ENCODE measurements at regions not wholly inside any gene's neighbourhood (a gene's known extent, or its start where the extent isn't known, plus 50 kb on each side); places are given as distances from the start of the nearest gene placed in this dataset.

GRCh38 chr9:109722007-109722406 lies 58.0 kb upstream of the PALM2AKAP2 start:
- no peak for ATAC-seq
- H3K27ac ChIP-seq, result no peak overlapping the region
- intact Hi-C loops (cut with DNase I; ENCODE audit: low total_unique reads) (no loop called here), in situ Hi-C loops (cut with MboI; ENCODE audit: low sequenced_read_pairs in 4 of 4) (no loop called here)
- H3K9me3 ChIP-seq, result no peaks in the 10 kb centered on the region
- H3K27me3 ChIP-seq, result no peaks in the 10 kb centered on the region
- H3K4me3 ChIP-seq, result no peak overlapping the region
- no peaks in the 10 kb centered on the region for H3K4me1 ChIP-seq
- no peak for DNase-seq
- TF ChIP-seq CTCF (IDR thresholded peaks at IDR 0.05 in 4 of 5, conservative IDR thresholded peaks at IDR 0.05 in 1 of 5) (no peak), POLR2A (IDR thresholded peaks at IDR 0.05) (no peak)
- no peaks in the 10 kb centered on the region for H3K36me3 ChIP-seq

- DNase-seq (no peak), ATAC-seq (no peak)
- Histone ChIP-seq H3K4me1 (no peaks in the 10 kb centered on the region), H3K9me3 (no peaks in the 10 kb centered on the region), H3K4me3 (no peak overlapping the region), H3K27ac (no peak overlapping the region), H3K36me3 (no peaks in the 10 kb centered on the region), H3K27me3 (no peaks in the 10 kb centered on the region)
- TF ChIP-seq POLR2A (IDR thresholded peaks at IDR 0.05) (no peak), CTCF (IDR thresholded peaks at IDR 0.05 in 4 of 5, conservative IDR thresholded peaks at IDR 0.05 in 1 of 5) (no peak)
- intact Hi-C loops (cut with DNase I; ENCODE audit: low total_unique reads), result no loop called here
- in situ Hi-C loops (cut with MboI; ENCODE audit: low sequenced_read_pairs in 4 of 4), result no loop called here
These were observed 56.2 kb upstream of the PALM2AKAP2 start for GRCh38 chr9:109723781-109724180.

GRCh38 chr9:109725460-109725859 lies 54.5 kb upstream of the PALM2AKAP2 start:
- no peaks in the 10 kb centered on the region for H3K9me3 ChIP-seq
- H3K4me3 ChIP-seq, result no peak overlapping the region
- DNase-seq (no peak), ATAC-seq (no peak)
- intact Hi-C loops (cut with DNase I; ENCODE audit: low total_unique reads) (no loop called here), in situ Hi-C loops (cut with MboI; ENCODE audit: low sequenced_read_pairs in 4 of 4) (no loop called here)
- no peak overlapping the region for H3K27ac ChIP-seq
- TF ChIP-seq CTCF (IDR thresholded peaks at IDR 0.05 in 4 of 5, conservative IDR thresholded peaks at IDR 0.05 in 1 of 5) (no peak), POLR2A (IDR thresholded peaks at IDR 0.05) (no peak)
- H3K4me1 ChIP-seq, result no peaks in the 10 kb centered on the region
- no peaks in the 10 kb centered on the region for H3K36me3 ChIP-seq
- no peaks in the 10 kb centered on the region for H3K27me3 ChIP-seq

- H3K4me1 ChIP-seq, result no peaks in the 10 kb centered on the region
- no peaks in the 10 kb centered on the region for H3K9me3 ChIP-seq
- TF ChIP-seq POLR2A (IDR thresholded peaks at IDR 0.05), result no peak
- no peak for TF ChIP-seq CTCF (IDR thresholded peaks at IDR 0.05 in 4 of 5, conservative IDR thresholded peaks at IDR 0.05 in 1 of 5)
- intact Hi-C loops (cut with DNase I; ENCODE audit: low total_unique reads) (no loop called here), in situ Hi-C loops (cut with MboI; ENCODE audit: low sequenced_read_pairs in 4 of 4) (no loop called here)
- H3K27me3 ChIP-seq, result no peaks in the 10 kb centered on the region
- no peak overlapping the region for H3K27ac ChIP-seq
- H3K36me3 ChIP-seq, result no peaks in the 10 kb centered on the region
- DNase-seq (no peak), ATAC-seq (no peak)
- no peak overlapping the region for H3K4me3 ChIP-seq
These were observed 53.9 kb upstream of the PALM2AKAP2 start for GRCh38 chr9:109726119-109726518.

- TF ChIP-seq CTCF (IDR thresholded peaks at IDR 0.05 in 4 of 5, conservative IDR thresholded peaks at IDR 0.05 in 1 of 5), result no peak
- no peak for TF ChIP-seq POLR2A (IDR thresholded peaks at IDR 0.05)
- intact Hi-C loops (cut with DNase I; ENCODE audit: low total_unique reads), result no loop called here
- in situ Hi-C loops (cut with MboI; ENCODE audit: low sequenced_read_pairs in 4 of 4), result no loop called here
- Histone ChIP-seq H3K4me3 (no peak overlapping the region), H3K27ac (no peak overlapping the region), H3K36me3 (no peaks in the 10 kb centered on the region), H3K4me1 (no peaks in the 10 kb centered on the region), H3K27me3 (no peaks in the 10 kb centered on the region), H3K9me3 (no peaks in the 10 kb centered on the region)
- ATAC-seq (no peak), DNase-seq (no peak)
These were observed 51.2 kb upstream of the PALM2AKAP2 start for GRCh38 chr9:109728686-109729300.

Measured in gastrocnemius medialis (tissue), 4 donors.